KMS-11 (cell line): ENCODE measurements at regions not wholly inside any gene's neighbourhood (a gene's known extent, or its start where the extent isn't known, plus 50 kb on each side); places are given as distances from the start of the nearest gene placed in this dataset.
"Not testable (repeated sequence)": the region's sequence is repeated elsewhere in the genome, so short reads cannot be mapped to it uniquely, and the experiment has no call there.

Experiments used
- H2AFZ ChIP-seq: fragments of 200-600 bp; sonication (generic); 2 replicates; pipeline ENCODE4 v1.6.1; 2016; ENCODE audit warnings: antibody characterized with exemption, mixed run types, low read depth
- H3K27ac ChIP-seq: fragments of 200-600 bp; sonication (generic); 2 replicates; pipeline ENCODE4 v1.6.1; 2016; ENCODE audit warnings: mild to moderate bottlenecking, mixed run types
- H3K27me3 ChIP-seq: fragments of 200-600 bp; sonication (generic); 2 replicates; pipeline ENCODE4 v1.6.1; 2017; ENCODE audit warnings: mild to moderate bottlenecking, low read depth, mixed run types, moderate library complexity; ENCODE audit not compliant: insufficient read depth
- H3K36me3 ChIP-seq: fragments of 200-600 bp; sonication (generic); 2 replicates; pipeline ENCODE4 v1.6.1; 2017; ENCODE audit warnings: mild to moderate bottlenecking, mixed run types; ENCODE audit not compliant: insufficient read depth
- H3K4me1 ChIP-seq: fragments of 200-600 bp; sonication (generic); 2 replicates; pipeline ENCODE4 v1.6.1; 2016; ENCODE audit warnings: mild to moderate bottlenecking, low read depth, mixed run types; ENCODE audit not compliant: poor library complexity, severe bottlenecking
- H3K4me2 ChIP-seq: fragments of 200-600 bp; sonication (generic); 2 replicates; pipeline ENCODE4 v1.7.0; 2016; ENCODE audit warnings: mild to moderate bottlenecking, mixed run types
- H3K4me3 ChIP-seq: fragments of 200-600 bp; sonication (generic); IDR thresholded peaks from 2 replicates; pipeline ENCODE4 v1.6.1; 2017; ENCODE audit warnings: low read depth, low read length, mixed read lengths; ENCODE audit not compliant: insufficient read depth
- H3K79me2 ChIP-seq: fragments of 200-600 bp; sonication (generic); 2 replicates; pipeline ENCODE4 v1.6.1; 2016; ENCODE audit warnings: low read depth, mixed run types; ENCODE audit not compliant: insufficient read depth
- H3K9ac ChIP-seq: fragments of 200-600 bp; sonication (generic); 2 replicates; pipeline ENCODE4 v1.6.1; 2016; ENCODE audit warnings: mild to moderate bottlenecking, mixed run types
- H4K20me1 ChIP-seq: fragments of 200-600 bp; sonication (generic); 2 replicates; pipeline ENCODE4 v1.6.1; 2016; ENCODE audit warnings: mild to moderate bottlenecking, mixed run types; ENCODE audit not compliant: insufficient read depth
- TF ChIP-seq, protein P1 (sequence below): fragments of 200-600 bp; sonication (generic); conservative IDR thresholded peaks from 2 replicates; pipeline ENCODE4 v1.6.1; 2017; ENCODE audit warnings: low read depth, mild to moderate bottlenecking, antibody characterized with exemption, low read length, moderate library complexity, mixed read lengths

DNA sequence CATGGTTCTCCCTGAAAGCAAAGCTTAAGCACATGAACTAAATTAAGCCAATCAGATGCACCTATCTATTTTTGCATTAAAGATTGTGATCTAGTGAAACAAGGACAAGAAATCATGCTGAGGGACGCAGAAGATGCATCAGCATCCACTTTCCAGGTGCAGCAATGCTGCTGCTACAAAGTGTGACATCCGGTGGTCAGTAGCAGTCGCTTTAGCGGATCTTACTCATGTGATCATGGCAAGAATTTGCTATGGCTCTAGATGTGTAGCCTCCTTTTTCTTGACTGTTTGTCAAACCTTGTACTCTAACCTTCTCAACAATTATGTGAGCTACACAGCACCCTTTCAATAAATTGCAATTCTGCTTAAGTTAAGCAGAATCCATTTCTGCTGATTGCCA, 126.8 kb upstream of the SMLR1 start:
- Histone ChIP-seq H3K27ac (no peak overlapping the region), H3K4me1 (peaks cover 2% of the 10 kb centered on the region), H3K4me2 (no peak overlapping the region), H3K79me2 (no peaks in the 10 kb centered on the region), H4K20me1 (no peaks in the 10 kb centered on the region), H3K4me3 (no peak overlapping the region), H3K27me3 (no peaks in the 10 kb centered on the region), H3K36me3 (no peaks in the 10 kb centered on the region), H2AFZ (no peak overlapping the region), H3K9ac (no peak overlapping the region)
- TF ChIP-seq, protein P1, sequence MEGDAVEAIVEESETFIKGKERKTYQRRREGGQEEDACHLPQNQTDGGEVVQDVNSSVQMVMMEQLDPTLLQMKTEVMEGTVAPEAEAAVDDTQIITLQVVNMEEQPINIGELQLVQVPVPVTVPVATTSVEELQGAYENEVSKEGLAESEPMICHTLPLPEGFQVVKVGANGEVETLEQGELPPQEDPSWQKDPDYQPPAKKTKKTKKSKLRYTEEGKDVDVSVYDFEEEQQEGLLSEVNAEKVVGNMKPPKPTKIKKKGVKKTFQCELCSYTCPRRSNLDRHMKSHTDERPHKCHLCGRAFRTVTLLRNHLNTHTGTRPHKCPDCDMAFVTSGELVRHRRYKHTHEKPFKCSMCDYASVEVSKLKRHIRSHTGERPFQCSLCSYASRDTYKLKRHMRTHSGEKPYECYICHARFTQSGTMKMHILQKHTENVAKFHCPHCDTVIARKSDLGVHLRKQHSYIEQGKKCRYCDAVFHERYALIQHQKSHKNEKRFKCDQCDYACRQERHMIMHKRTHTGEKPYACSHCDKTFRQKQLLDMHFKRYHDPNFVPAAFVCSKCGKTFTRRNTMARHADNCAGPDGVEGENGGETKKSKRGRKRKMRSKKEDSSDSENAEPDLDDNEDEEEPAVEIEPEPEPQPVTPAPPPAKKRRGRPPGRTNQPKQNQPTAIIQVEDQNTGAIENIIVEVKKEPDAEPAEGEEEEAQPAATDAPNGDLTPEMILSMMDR, result no peak

- Histone ChIP-seq H4K20me1 (no peaks in the 10 kb centered on the region), H3K27me3 (no peaks in the 10 kb centered on the region), H3K4me3 (no peak overlapping the region), H3K9ac (no peak overlapping the region), H3K36me3 (no peaks in the 10 kb centered on the region), H3K4me1 (no peaks in the 10 kb centered on the region), H3K79me2 (no peaks in the 10 kb centered on the region), H3K27ac (no peak overlapping the region), H2AFZ (no peak overlapping the region), H3K4me2 (no peak overlapping the region)
- TF ChIP-seq, protein P1, result no peak
These were observed 118.9 kb upstream of the SMLR1 start for GRCh38 chr6:130708338-130708737.

DNA sequence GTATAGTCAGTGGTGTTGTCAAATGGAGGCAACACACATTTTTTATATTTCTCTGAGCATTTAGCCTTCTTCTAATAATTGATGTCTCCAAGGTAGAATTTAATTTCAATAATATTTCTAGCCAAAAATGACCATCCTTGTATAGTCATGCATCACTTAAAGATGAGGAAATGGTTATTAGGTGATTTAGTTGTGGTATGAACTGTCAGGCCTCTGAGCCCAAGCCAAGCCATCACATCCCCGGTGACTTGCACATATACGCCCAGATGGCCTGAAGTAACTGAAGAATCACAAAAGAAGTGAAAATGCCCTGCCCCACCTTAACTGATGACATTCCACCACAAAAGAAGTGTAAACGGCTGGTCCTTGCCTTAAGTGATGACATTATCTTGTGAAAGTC, 115.6 kb upstream of the SMLR1 start:
- not testable (repeated sequence) for H3K4me2 ChIP-seq, H3K79me2 ChIP-seq, H3K9ac ChIP-seq, H4K20me1 ChIP-seq, H3K4me3 ChIP-seq, H3K4me1 ChIP-seq, H3K27me3 ChIP-seq, H2AFZ ChIP-seq, H3K27ac ChIP-seq, H3K36me3 ChIP-seq

DNA sequence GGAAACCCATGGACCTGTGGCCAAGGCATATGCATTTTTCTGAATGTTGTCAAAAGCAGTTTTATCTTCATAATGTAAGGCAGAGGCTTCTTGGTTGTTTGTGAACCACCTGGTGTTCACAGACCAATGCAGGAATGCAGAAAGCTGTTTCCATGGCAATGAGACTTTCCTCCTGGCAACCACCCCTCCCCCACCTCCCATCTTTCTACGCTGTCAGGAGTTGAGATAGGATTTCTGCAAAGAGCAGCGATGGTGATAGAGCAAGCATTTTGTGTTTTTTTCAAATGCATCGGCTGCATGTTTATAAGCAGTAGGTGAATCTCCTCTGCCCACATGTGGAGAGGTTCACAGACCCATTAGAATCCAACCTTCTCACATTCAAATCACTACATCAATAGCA, 114.1 kb upstream of the SMLR1 start:
- Histone ChIP-seq H3K79me2 (no peaks in the 10 kb centered on the region), H3K27me3 (no peaks in the 10 kb centered on the region), H3K4me1 (no peaks in the 10 kb centered on the region), H2AFZ (no peak overlapping the region), H3K4me2 (no peak overlapping the region), H3K9ac (no peak overlapping the region), H3K36me3 (no peaks in the 10 kb centered on the region), H4K20me1 (no peaks in the 10 kb centered on the region), H3K27ac (no peak overlapping the region), H3K4me3 (no peak overlapping the region)
- TF ChIP-seq, protein P1, result no peak

- Histone ChIP-seq H3K4me1 (no peaks in the 10 kb centered on the region), H4K20me1 (no peaks in the 10 kb centered on the region), H3K79me2 (no peaks in the 10 kb centered on the region), H3K36me3 (no peaks in the 10 kb centered on the region), H3K4me3 (no peak overlapping the region), H3K9ac (no peak overlapping the region), H3K4me2 (no peak overlapping the region), H3K27me3 (no peaks in the 10 kb centered on the region), H3K27ac (no peak overlapping the region), H2AFZ (no peak overlapping the region)
- TF ChIP-seq, protein P1, result no peak
These were observed 112.1 kb upstream of the SMLR1 start for GRCh38 chr6:130715058-130715457.
